ENCODE measurements at regions not wholly inside any gene's neighbourhood (a gene's known extent, or its start where the extent isn't known, plus 50 kb on each side); places are given as distances from the start of the nearest gene placed in this dataset.

DNA sequence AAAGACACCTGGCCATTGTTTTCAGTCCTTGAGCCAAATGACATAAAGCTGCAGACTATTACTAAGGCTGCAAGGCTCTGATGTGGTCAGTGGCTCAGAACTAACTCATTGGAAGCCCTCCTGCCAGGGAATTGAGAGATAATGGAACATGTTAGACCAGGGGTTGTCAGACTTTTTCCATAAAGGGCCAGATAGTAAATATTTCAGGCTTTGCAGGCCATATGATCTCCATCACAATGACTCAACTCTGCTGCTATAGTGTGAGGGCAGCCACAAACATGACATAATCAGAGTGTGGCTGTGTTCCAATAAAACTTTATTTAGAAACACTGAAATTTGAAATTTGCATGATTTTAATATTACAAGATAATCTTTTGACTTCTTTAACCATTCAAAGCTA, 140.3 kb downstream of the TMEM30B start (continued):
- TF ChIP-seq ZNF331 (CRISPR knock-in tag; IDR thresholded peaks at IDR 0.05; ENCODE audit: low read depth) (no peak), STAT1 (IDR thresholded peaks at IDR 0.05; ENCODE audit: unreplicated experiment) (no peak)
- TF ChIP-seq, protein P1, sequence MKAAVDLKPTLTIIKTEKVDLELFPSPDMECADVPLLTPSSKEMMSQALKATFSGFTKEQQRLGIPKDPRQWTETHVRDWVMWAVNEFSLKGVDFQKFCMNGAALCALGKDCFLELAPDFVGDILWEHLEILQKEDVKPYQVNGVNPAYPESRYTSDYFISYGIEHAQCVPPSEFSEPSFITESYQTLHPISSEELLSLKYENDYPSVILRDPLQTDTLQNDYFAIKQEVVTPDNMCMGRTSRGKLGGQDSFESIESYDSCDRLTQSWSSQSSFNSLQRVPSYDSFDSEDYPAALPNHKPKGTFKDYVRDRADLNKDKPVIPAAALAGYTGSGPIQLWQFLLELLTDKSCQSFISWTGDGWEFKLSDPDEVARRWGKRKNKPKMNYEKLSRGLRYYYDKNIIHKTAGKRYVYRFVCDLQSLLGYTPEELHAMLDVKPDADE (IDR thresholded peaks at IDR 0.05), result no peak

DNA sequence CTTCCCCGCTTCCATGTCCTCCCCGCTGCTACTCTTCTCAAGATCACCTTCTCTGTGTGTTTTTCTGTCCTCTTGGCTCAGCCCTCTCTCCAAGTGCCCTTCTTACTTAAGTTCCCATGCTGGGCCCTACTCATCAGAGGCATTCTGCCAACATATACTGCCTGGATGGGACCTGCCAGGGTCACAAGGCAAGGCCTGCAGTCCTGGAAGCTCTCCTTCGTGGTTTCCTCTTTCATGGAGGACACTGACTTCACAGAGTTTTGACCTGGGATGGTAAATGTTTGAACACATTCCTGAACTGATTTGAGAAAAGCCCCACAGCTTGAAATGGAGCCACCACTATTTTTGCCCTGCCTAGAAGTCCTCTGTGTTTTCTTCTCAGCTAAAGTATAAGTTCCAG, 140.9 kb downstream of the TMEM30B start:
- Histone ChIP-seq H3K4me1 (ENCODE audit: insufficient read depth) (no peaks in the 10 kb centered on the region), H3K27ac (ENCODE audit: low read depth) (no peak overlapping the region), H2AFZ (no peak overlapping the region), H3K79me2 (replicated peaks; ENCODE audit: insufficient read depth) (no peaks in the 10 kb centered on the region), H3K36me3 (ENCODE audit: insufficient read depth) (peaks cover 15% of the 10 kb centered on the region), H4K20me1 (replicated peaks; ENCODE audit: insufficient read depth) (no peaks in the 10 kb centered on the region), H3K4me3 (no peak overlapping the region), H3K9me2 (ENCODE audit: insufficient read depth) (0 out of 2 replicates have a peak, but pooled peaks cover 5% of the 10 kb centered on the region), H3K4me2 (no peak overlapping the region), H3F3A (replicated peaks; ENCODE audit: low read depth) (no peaks in the 10 kb centered on the region), H3K27me3 (ENCODE audit: insufficient read depth) (no peaks in the 10 kb centered on the region)
- no peak for ATAC-seq
- Mint-ChIP-seq H3K36me3 (ENCODE audit: low read depth) (peaks cover 83% of the 10 kb centered on the region), H3K27me3 (ENCODE audit: insufficient read depth, low read depth, poor library complexity) (peaks cover 12% of the 10 kb centered on the region), H3K4me3 (no peak overlapping the region), H3K4me1 (no peaks in the 10 kb centered on the region), H3K9me3 (peaks cover 95% of the 10 kb centered on the region), H3K27ac (no peak overlapping the region)
- no peak for DNase-seq (ENCODE audit: low spot score)
- TF ChIP-seq, protein P2, sequence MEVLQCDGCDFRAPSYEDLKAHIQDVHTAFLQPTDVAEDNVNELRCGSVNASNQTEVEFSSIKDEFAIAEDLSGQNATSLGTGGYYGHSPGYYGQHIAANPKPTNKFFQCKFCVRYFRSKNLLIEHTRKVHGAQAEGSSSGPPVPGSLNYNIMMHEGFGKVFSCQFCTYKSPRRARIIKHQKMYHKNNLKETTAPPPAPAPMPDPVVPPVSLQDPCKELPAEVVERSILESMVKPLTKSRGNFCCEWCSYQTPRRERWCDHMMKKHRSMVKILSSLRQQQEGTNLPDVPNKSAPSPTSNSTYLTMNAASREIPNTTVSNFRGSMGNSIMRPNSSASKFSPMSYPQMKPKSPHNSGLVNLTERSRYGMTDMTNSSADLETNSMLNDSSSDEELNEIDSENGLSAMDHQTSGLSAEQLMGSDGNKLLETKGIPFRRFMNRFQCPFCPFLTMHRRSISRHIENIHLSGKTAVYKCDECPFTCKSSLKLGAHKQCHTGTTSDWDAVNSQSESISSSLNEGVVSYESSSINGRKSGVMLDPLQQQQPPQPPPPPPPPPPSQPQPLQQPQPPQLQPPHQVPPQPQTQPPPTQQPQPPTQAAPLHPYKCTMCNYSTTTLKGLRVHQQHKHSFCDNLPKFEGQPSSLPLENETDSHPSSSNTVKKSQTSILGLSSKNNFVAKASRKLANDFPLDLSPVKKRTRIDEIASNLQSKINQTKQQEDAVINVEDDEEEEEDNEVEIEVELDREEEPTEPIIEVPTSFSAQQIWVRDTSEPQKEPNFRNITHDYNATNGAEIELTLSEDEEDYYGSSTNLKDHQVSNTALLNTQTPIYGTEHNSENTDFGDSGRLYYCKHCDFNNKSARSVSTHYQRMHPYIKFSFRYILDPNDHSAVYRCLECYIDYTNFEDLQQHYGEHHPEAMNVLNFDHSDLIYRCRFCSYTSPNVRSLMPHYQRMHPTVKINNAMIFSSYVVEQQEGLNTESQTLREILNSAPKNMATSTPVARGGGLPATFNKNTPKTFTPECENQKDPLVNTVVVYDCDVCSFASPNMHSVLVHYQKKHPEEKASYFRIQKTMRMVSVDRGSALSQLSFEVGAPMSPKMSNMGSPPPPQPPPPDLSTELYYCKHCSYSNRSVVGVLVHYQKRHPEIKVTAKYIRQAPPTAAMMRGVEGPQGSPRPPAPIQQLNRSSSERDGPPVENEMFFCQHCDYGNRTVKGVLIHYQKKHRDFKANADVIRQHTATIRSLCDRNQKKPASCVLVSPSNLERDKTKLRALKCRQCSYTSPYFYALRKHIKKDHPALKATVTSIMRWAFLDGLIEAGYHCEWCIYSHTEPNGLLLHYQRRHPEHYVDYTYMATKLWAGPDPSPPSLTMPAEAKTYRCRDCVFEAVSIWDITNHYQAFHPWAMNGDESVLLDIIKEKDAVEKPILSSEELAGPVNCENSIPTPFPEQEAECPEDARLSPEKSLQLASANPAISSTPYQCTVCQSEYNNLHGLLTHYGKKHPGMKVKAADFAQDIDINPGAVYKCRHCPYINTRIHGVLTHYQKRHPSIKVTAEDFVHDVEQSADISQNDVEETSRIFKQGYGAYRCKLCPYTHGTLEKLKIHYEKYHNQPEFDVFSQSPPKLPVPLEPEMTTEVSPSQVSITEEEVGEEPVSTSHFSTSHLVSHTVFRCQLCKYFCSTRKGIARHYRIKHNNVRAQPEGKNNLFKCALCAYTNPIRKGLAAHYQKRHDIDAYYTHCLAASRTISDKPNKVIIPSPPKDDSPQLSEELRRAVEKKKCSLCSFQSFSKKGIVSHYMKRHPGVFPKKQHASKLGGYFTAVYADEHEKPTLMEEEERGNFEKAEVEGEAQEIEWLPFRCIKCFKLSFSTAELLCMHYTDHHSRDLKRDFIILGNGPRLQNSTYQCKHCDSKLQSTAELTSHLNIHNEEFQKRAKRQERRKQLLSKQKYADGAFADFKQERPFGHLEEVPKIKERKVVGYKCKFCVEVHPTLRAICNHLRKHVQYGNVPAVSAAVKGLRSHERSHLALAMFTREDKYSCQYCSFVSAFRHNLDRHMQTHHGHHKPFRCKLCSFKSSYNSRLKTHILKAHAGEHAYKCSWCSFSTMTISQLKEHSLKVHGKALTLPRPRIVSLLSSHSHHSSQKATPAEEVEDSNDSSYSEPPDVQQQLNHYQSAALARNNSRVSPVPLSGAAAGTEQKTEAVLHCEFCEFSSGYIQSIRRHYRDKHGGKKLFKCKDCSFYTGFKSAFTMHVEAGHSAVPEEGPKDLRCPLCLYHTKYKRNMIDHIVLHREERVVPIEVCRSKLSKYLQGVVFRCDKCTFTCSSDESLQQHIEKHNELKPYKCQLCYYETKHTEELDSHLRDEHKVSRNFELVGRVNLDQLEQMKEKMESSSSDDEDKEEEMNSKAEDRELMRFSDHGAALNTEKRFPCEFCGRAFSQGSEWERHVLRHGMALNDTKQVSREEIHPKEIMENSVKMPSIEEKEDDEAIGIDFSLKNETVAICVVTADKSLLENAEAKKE (CRISPR knock-in tag; IDR thresholded peaks at IDR 0.05), result no peak
- TF ChIP-seq CREB1 (CRISPR knock-in tag; IDR thresholded peaks at IDR 0.05; ENCODE audit: low read depth) (no peak), JUNB (IDR thresholded peaks at IDR 0.05; ENCODE audit: unreplicated experiment) (no peak), ZNF114 (CRISPR knock-in tag; IDR thresholded peaks at IDR 0.05) (no peak), POLR2AphosphoS5 (IDR thresholded peaks at IDR 0.05; ENCODE audit: low read depth) (no peak), EZH2phosphoT487 (IDR thresholded peaks at IDR 0.05; ENCODE audit: unreplicated experiment) (no peak), ZNF331 (CRISPR knock-in tag; IDR thresholded peaks at IDR 0.05; ENCODE audit: low read depth) (no peak), EZH2 (IDR thresholded peaks at IDR 0.05; ENCODE audit: low read depth, unreplicated experiment) (no peak), STAT1 (IDR thresholded peaks at IDR 0.05; ENCODE audit: unreplicated experiment) (no peak), NANOG (IDR thresholded peaks at IDR 0.05; ENCODE audit: borderline replicate concordance) (no peak)
- TF ChIP-seq, protein P1 (IDR thresholded peaks at IDR 0.05), result no peak
- TF ChIP-seq, protein P3, sequence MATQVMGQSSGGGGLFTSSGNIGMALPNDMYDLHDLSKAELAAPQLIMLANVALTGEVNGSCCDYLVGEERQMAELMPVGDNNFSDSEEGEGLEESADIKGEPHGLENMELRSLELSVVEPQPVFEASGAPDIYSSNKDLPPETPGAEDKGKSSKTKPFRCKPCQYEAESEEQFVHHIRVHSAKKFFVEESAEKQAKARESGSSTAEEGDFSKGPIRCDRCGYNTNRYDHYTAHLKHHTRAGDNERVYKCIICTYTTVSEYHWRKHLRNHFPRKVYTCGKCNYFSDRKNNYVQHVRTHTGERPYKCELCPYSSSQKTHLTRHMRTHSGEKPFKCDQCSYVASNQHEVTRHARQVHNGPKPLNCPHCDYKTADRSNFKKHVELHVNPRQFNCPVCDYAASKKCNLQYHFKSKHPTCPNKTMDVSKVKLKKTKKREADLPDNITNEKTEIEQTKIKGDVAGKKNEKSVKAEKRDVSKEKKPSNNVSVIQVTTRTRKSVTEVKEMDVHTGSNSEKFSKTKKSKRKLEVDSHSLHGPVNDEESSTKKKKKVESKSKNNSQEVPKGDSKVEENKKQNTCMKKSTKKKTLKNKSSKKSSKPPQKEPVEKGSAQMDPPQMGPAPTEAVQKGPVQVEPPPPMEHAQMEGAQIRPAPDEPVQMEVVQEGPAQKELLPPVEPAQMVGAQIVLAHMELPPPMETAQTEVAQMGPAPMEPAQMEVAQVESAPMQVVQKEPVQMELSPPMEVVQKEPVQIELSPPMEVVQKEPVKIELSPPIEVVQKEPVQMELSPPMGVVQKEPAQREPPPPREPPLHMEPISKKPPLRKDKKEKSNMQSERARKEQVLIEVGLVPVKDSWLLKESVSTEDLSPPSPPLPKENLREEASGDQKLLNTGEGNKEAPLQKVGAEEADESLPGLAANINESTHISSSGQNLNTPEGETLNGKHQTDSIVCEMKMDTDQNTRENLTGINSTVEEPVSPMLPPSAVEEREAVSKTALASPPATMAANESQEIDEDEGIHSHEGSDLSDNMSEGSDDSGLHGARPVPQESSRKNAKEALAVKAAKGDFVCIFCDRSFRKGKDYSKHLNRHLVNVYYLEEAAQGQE (IDR thresholded peaks at IDR 0.05; ENCODE audit: unreplicated experiment), result no peak

All from GM23338 (cell line).